Body of pancreas (tissue), 4 donors: ENCODE measurements at regions not wholly inside any gene's neighbourhood (a gene's known extent, or its start where the extent isn't known, plus 50 kb on each side); places are given as distances from the start of the nearest gene placed in this dataset.

Experiments
- ATAC-seq: fragments of 150-250 bp; one replicate; pipeline ENCODE4 v1.9.1; 2016
- DNase-seq, 4 donors: peaks; one replicate each; pipeline ENCODE4 v3.0.0-alpha.2; 2019
- H3K27ac ChIP-seq, 4 donors: fragments of 200-600 bp; sonication (generic); 1 replicate in 3 of 4; 2 replicates in 1 of 4; pipeline versions ENCODE4 v1.5.1 to v1.6.1; 2016 to 2019; ENCODE audit warnings: mild to moderate bottlenecking in 1 of 4, mixed read lengths in 1 of 4, moderate library complexity in 1 of 4
- H3K27me3 ChIP-seq, 2 donors: fragments of 200-600 bp; sonication (generic); one replicate each; pipeline ENCODE4 v1.6.0; 2016; ENCODE audit warnings: mild to moderate bottlenecking in 1 of 2
- H3K36me3 ChIP-seq, 2 donors: fragments of 200-600 bp; sonication (generic); replicated peaks in 1 of 2; 2 replicates each; pipeline ENCODE4 v1.5.1; 2016; ENCODE audit warnings: low read depth in 2 of 2; ENCODE audit not compliant: insufficient read depth in 1 of 2
- H3K4me1 ChIP-seq: fragments of 200-600 bp; sonication (generic); one replicate; pipeline ENCODE4 v1.6.0; 2016
- H3K4me3 ChIP-seq, 2 donors: fragments of 200-600 bp; sonication (generic); 1 replicate in 1 of 2; 2 replicates in 1 of 2; pipeline ENCODE4 v1.5.1; 2016 to 2019
- H3K9me3 ChIP-seq, 3 donors: fragments of 200-600 bp; sonication (generic); 1 replicate in 2 of 3; 2 replicates in 1 of 3; pipeline ENCODE4 v1.5.1; 2016
- CTCF ChIP-seq, 7 experiments: fragments of 450-650 bp in 4 of 7; fragments of 200-600 bp in 3 of 7; sonication (generic) in 3 of 7; IDR thresholded peaks; one replicate each; pipeline ENCODE4 v1.5.1; 2016 to 2019; ENCODE audit warnings: antibody characterized with exemption in 7 of 7
- POLR2A ChIP-seq, 3 donors: fragments of 450-650 bp; IDR thresholded peaks; one replicate each; pipeline ENCODE4 v1.6.1; 2016; ENCODE audit warnings: antibody characterized with exemption in 3 of 3, mild to moderate bottlenecking in 2 of 3
- WGBS, 2 donors: methylation state at CpG; one replicate each; pipeline ENCODE4 v1.1.5; 2017; 5-methylcytosine and 5-hydroxymethylcytosine counted together
- intact Hi-C: fragments of 100-400 bp; cut with DNase I; formaldehyde crosslinking; loops from one replicate; pipeline ENCODE4 v1.15.1; 2023

GRCh38 chr9:86723346-86723745, 224.0 kb downstream of the GAS1 start:
- Histone ChIP-seq H3K4me1 (peaks cover 29% of the 10 kb centered on the region), H3K27me3 (no peaks in the 10 kb centered on the region), H3K36me3 (no peaks in the 10 kb centered on the region), H3K9me3 (no peaks in the 10 kb centered on the region), H3K27ac (no peak overlapping the region), H3K4me3 (no peak overlapping the region)
- ATAC-seq: no peak
- 30 to 76% methylated on average over 3 of the region's 3 CpGs for WGBS, 2 donors
- intact Hi-C loops: no loop called here
- TF ChIP-seq CTCF (IDR thresholded peaks at IDR 0.05) (no peak), POLR2A (IDR thresholded peaks at IDR 0.05) (no peak)
- DNase-seq: no peak

DNA sequence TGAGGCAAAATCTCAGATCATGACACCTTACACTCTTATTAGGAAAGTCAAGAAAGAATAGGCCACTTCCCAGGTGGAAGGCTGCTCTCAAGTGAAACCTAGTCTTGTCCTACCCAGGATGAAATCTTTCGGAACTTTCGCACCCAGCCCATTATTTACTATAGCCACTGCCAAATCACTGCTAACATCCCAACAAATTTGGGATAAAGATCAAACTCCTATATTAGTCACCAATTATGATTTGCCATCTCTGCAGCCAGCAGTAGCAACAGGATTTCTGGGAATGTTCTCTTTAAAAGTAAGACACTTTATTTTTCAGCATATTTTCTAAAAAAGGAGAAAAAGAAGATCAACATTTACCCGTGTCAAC, 224.6 kb downstream of the GAS1 start:
- no peak for ATAC-seq
- no peak for TF ChIP-seq CTCF (IDR thresholded peaks at IDR 0.05)
- no peak for TF ChIP-seq POLR2A (IDR thresholded peaks at IDR 0.05)
- H3K27ac ChIP-seq: peak overlapping the region in 2 of 4 donors; percentile 70 to 72

GRCh38 chr9:86721843-86722705, 225.2 kb downstream of the GAS1 start:
- Histone ChIP-seq H3K36me3 (no peaks in the 10 kb centered on the region), H3K4me1 (peaks cover 29% of the 10 kb centered on the region), H3K27me3 (no peaks in the 10 kb centered on the region), H3K4me3 (no peak overlapping the region), H3K9me3 (no peaks in the 10 kb centered on the region), H3K27ac (peak overlapping the region; percentile 18 to 78 (median 71))
- ATAC-seq (peak; percentile 94), DNase-seq (peak; percentile 43 to 74 (median 62))
- TF ChIP-seq CTCF (IDR thresholded peaks at IDR 0.05) (no peak), POLR2A (IDR thresholded peaks at IDR 0.05) (peak in 1 of 3 donors; percentile 16)
- 6 to 7% methylated on average over 5 of the region's 5 CpGs for whole genome bisulfite sequencing, 2 donors
- intact Hi-C loops: no loop called here

More for the DNA sequence above, 224.6 kb downstream of the GAS1 start:
- Histone ChIP-seq H3K4me1 (peaks cover 29% of the 10 kb centered on the region), H3K27me3 (no peaks in the 10 kb centered on the region), H3K9me3 (no peaks in the 10 kb centered on the region), H3K36me3 (no peaks in the 10 kb centered on the region), H3K4me3 (no peak overlapping the region)
- intact Hi-C loops: no loop called here
- no peak for DNase-seq
- 70 to 90% methylated on average over 3 of the region's 3 CpGs for WGBS, 2 donors

- Histone ChIP-seq H3K9me3 (no peaks in the 10 kb centered on the region), H3K36me3 (no peaks in the 10 kb centered on the region), H3K4me3 (no peak overlapping the region), H3K27ac (peak overlapping the region; percentile 10 to 78 (median 71)), H3K4me1 (peaks cover 29% of the 10 kb centered on the region), H3K27me3 (no peaks in the 10 kb centered on the region)
- intact Hi-C loops: no loop called here
- no peak for DNase-seq
- TF ChIP-seq CTCF (IDR thresholded peaks at IDR 0.05) (no peak), POLR2A (IDR thresholded peaks at IDR 0.05) (no peak)
- peak; percentile 11 for ATAC-seq
- 9 to 15% methylated on average over 5 of the region's 5 CpGs for WGBS, 2 donors
These were observed 226.0 kb downstream of the GAS1 start for GRCh38 chr9:86721226-86721781.
